ENCODE measurements at regions not wholly inside any gene's neighbourhood (a gene's known extent, or its start where the extent isn't known, plus 50 kb on each side); places are given as distances from the start of the nearest gene placed in this dataset.
"Not testable (repeated sequence)": the region's sequence is repeated elsewhere in the genome, so short reads cannot be mapped to it uniquely, and the experiment has no call there.

GRCh38 chr11:69572861-69573260 is 68.1 kb upstream of the CCND1 start:
- no peak for DNase-seq

- DNase-seq: no peak
These were observed 67.0 kb upstream of the CCND1 start for GRCh38 chr11:69573761-69574607.

GRCh38 chr11:69574608-69575255 is 66.2 kb upstream of the CCND1 start:
- no peak for DNase-seq

- no peak for DNase-seq
These were observed 65.5 kb upstream of the CCND1 start for GRCh38 chr11:69575296-69576068.

- no peak for DNase-seq
These were observed 64.7 kb upstream of the CCND1 start for GRCh38 chr11:69576069-69576782.

- DNase-seq: no peak
These were observed 62.8 kb upstream of the CCND1 start for GRCh38 chr11:69578167-69578566.

- no peak for DNase-seq
These were observed 60.4 kb upstream of the CCND1 start for GRCh38 chr11:69580529-69580928.

- DNase-seq: no peak
These were observed 58.0 kb upstream of the CCND1 start for GRCh38 chr11:69582756-69583467.

GRCh38 chr11:69584160-69584559 is 56.8 kb upstream of the CCND1 start:
- no peak for DNase-seq

- DNase-seq: no peak
These were observed 55.6 kb upstream of the CCND1 start for GRCh38 chr11:69585385-69585784.

GRCh38 chr11:69587454-69588090 is 53.4 kb upstream of the CCND1 start:
- no peak for DNase-seq

GRCh38 chr11:69588270-69588669 is 52.7 kb upstream of the CCND1 start:
- no peak for DNase-seq

- not testable (repeated sequence) for DNase-seq
These were observed 50.9 kb upstream of the CCND1 start for GRCh38 chr11:69590088-69590487.

Data from CD4-positive, alpha-beta T cell treated with Interleukin-12 subunit alpha and Interleukin-12 subunit beta, for 1 hour (primary cell).